Gastrocnemius medialis (tissue), 4 donors: ENCODE measurements at regions not wholly inside any gene's neighbourhood (a gene's known extent, or its start where the extent isn't known, plus 50 kb on each side); places are given as distances from the start of the nearest gene placed in this dataset.

Source experiments
- POLR2A ChIP-seq, 2 donors: fragments of 450-650 bp; IDR thresholded peaks; one replicate each; pipeline ENCODE4 v1.6.1; 2017; ENCODE audit warnings: antibody characterized with exemption in 2 of 2, mild to moderate bottlenecking in 2 of 2, moderate library complexity in 2 of 2
- TF ChIP-seq, protein P1 (sequence below), 5 experiments: fragments of 450-650 bp in 3 of 5; fragments of 200-600 bp in 2 of 5; sonication (generic) in 2 of 5; IDR thresholded peaks in 4 of 5; conservative IDR thresholded peaks in 1 of 5; 1 replicate in 4 of 5; 2 replicates in 1 of 5; pipeline ENCODE4 v1.5.1; 2016 to 2019; ENCODE audit warnings: antibody characterized with exemption in 5 of 5, mild to moderate bottlenecking in 3 of 5, moderate library complexity in 3 of 5

- TF ChIP-seq, protein P1, sequence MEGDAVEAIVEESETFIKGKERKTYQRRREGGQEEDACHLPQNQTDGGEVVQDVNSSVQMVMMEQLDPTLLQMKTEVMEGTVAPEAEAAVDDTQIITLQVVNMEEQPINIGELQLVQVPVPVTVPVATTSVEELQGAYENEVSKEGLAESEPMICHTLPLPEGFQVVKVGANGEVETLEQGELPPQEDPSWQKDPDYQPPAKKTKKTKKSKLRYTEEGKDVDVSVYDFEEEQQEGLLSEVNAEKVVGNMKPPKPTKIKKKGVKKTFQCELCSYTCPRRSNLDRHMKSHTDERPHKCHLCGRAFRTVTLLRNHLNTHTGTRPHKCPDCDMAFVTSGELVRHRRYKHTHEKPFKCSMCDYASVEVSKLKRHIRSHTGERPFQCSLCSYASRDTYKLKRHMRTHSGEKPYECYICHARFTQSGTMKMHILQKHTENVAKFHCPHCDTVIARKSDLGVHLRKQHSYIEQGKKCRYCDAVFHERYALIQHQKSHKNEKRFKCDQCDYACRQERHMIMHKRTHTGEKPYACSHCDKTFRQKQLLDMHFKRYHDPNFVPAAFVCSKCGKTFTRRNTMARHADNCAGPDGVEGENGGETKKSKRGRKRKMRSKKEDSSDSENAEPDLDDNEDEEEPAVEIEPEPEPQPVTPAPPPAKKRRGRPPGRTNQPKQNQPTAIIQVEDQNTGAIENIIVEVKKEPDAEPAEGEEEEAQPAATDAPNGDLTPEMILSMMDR (IDR thresholded peaks at IDR 0.05 in 4 of 5, conservative IDR thresholded peaks at IDR 0.05 in 1 of 5) = no peak
- no peak for TF ChIP-seq POLR2A (IDR thresholded peaks at IDR 0.05)
Measured at GRCh38 chr3:23704298-23704697, 101.5 kb upstream of the UBE2E1 start.
